ENCODE measurements at regions not wholly inside any gene's neighbourhood (a gene's known extent, or its start where the extent isn't known, plus 50 kb on each side); places are given as distances from the start of the nearest gene placed in this dataset.

DNA sequence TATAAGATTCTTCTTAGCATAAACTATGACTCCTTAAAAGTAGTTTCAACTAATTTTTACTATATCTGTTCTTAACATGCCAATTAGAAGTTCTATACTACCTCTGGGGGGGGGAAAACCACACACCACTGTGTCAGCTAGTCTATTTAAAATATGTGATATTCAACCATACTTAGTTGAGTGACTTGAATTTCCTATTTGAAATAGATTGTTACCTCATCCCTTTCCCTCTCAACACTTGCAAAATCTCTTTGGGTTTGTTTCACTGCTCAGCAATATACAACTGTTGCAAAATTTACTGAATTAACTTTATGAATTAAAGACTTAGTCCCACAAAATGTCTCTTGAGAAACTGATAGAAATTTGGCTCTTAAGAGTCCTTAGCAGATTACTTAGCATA, 151.1 kb upstream of the POU5F2 start:
- TF ChIP-seq, protein P1, sequence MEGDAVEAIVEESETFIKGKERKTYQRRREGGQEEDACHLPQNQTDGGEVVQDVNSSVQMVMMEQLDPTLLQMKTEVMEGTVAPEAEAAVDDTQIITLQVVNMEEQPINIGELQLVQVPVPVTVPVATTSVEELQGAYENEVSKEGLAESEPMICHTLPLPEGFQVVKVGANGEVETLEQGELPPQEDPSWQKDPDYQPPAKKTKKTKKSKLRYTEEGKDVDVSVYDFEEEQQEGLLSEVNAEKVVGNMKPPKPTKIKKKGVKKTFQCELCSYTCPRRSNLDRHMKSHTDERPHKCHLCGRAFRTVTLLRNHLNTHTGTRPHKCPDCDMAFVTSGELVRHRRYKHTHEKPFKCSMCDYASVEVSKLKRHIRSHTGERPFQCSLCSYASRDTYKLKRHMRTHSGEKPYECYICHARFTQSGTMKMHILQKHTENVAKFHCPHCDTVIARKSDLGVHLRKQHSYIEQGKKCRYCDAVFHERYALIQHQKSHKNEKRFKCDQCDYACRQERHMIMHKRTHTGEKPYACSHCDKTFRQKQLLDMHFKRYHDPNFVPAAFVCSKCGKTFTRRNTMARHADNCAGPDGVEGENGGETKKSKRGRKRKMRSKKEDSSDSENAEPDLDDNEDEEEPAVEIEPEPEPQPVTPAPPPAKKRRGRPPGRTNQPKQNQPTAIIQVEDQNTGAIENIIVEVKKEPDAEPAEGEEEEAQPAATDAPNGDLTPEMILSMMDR (IDR thresholded peaks at IDR 0.05), result no peak
- no peak for TF ChIP-seq POLR2A (IDR thresholded peaks at IDR 0.05)
